ENCODE measurements at regions not wholly inside any gene's neighbourhood (a gene's known extent, or its start where the extent isn't known, plus 50 kb on each side); places are given as distances from the start of the nearest gene placed in this dataset.
"Not testable (repeated sequence)": the region's sequence is repeated elsewhere in the genome, so short reads cannot be mapped to it uniquely, and the experiment has no call there.

GRCh38 chr3:18724456-18724855 lies 299.3 kb upstream of the SATB1 start:
- no peak for DNase-seq

GRCh38 chr3:18723206-18723810 lies 298.2 kb upstream of the SATB1 start:
- DNase-seq = no peak

- DNase-seq = no peak
Measured at GRCh38 chr3:18720543-18720942, 295.4 kb upstream of the SATB1 start.

GRCh38 chr3:18717598-18717997 lies 292.5 kb upstream of the SATB1 start:
- no peak for DNase-seq

GRCh38 chr3:18716821-18717220 lies 291.7 kb upstream of the SATB1 start:
- no peak for DNase-seq

- no peak for DNase-seq
Measured at GRCh38 chr3:18716101-18716500, 291.0 kb upstream of the SATB1 start.

GRCh38 chr3:18715208-18715607 lies 290.1 kb upstream of the SATB1 start:
- DNase-seq = no peak

GRCh38 chr3:18713577-18713951 lies 288.4 kb upstream of the SATB1 start:
- DNase-seq = no peak

- DNase-seq = no peak
Measured at GRCh38 chr3:18712713-18713576, 287.8 kb upstream of the SATB1 start.

- DNase-seq = no peak
Measured at GRCh38 chr3:18704326-18704725, 279.2 kb upstream of the SATB1 start.

- no peak for DNase-seq
Measured at GRCh38 chr3:18703798-18704197, 278.7 kb upstream of the SATB1 start.

GRCh38 chr3:18693588-18694329 lies 268.6 kb upstream of the SATB1 start:
- DNase-seq = not testable (repeated sequence)

GRCh38 chr3:18687286-18687685 lies 262.1 kb upstream of the SATB1 start:
- DNase-seq = no peak

- DNase-seq = no peak
Measured at GRCh38 chr3:18683900-18684299, 258.8 kb upstream of the SATB1 start.

- no peak for DNase-seq
Measured at GRCh38 chr3:18681818-18682345, 256.7 kb upstream of the SATB1 start.

GRCh38 chr3:18680758-18681157 lies 255.6 kb upstream of the SATB1 start:
- no peak for DNase-seq

GRCh38 chr3:18679238-18679637 lies 254.1 kb upstream of the SATB1 start:
- no peak for DNase-seq

- DNase-seq = no peak
Measured at GRCh38 chr3:18675197-18675596, 250.1 kb upstream of the SATB1 start.

GRCh38 chr3:18672561-18672960 lies 247.4 kb upstream of the SATB1 start:
- DNase-seq = no peak

GRCh38 chr3:18670759-18671158 lies 245.6 kb upstream of the SATB1 start:
- DNase-seq = no peak

GRCh38 chr3:18669374-18669773 lies 244.2 kb upstream of the SATB1 start:
- DNase-seq = no peak

GRCh38 chr3:18667552-18667951 lies 242.4 kb upstream of the SATB1 start:
- DNase-seq = no peak

GRCh38 chr3:18666655-18667054 lies 241.5 kb upstream of the SATB1 start:
- DNase-seq = no peak

- no peak for DNase-seq
Measured at GRCh38 chr3:18660059-18660458, 234.9 kb upstream of the SATB1 start.
